ENCODE measurements at regions not wholly inside any gene's neighbourhood (a gene's known extent, or its start where the extent isn't known, plus 50 kb on each side); places are given as distances from the start of the nearest gene placed in this dataset.

DNA sequence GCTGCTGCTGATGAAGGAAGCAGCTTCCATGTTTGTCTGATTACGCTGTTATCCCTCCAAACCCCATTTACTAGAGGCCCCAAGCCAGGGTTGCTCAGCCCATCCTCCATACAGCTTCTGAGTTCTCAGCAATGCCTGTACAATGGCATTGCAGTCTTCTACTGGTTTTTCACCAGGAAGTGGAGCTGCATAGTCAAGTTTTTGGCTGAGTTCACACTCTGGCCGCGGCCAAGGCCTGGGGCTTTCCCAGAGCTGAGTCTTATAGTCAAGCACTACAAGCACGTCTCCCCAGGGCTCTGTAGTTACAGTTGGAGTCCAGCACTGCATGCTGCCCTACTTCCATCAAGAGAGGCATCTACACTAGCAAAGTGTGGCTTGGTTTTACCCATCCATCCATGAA lies 182.5 kb downstream of the POU4F1 start:
- DNase-seq: no peak

- no peak for DNase-seq
Measured at GRCh38 chr13:78413887-78414553, 189.3 kb downstream of the POU4F1 start.

GRCh38 chr13:78410847-78411246 lies 192.5 kb downstream of the POU4F1 start:
- no peak for DNase-seq

GRCh38 chr13:78410164-78410563 lies 193.2 kb downstream of the POU4F1 start:
- DNase-seq: no peak

- no peak for DNase-seq
Measured at GRCh38 chr13:78409172-78409571, 194.2 kb downstream of the POU4F1 start.

DNA sequence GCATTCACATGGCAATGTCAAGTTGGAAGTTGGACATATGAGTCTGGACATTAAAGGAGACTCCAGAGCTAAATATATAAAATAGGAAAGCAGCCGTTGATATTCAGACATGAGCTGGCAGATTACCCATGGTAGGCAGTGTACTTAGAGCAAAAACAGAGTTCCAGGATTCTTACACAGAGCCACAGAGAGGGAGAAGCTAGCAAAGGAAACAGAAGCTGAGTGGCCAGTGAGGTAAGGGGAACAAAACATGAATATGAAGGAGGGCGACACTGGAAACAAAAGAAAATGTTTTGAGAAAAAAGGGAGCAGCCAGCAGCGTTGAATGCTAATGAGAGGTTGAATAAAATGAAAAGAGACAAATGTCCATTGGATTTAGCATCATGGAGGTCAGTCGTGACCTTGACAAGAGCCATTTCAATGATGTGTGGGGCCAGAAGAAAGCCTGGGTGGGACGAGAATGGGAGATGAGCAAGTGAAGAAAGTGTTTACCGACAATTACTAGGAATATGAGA lies 198.4 kb downstream of the POU4F1 start:
- no peak for DNase-seq

- DNase-seq: no peak
Measured at GRCh38 chr13:78402708-78403400, 200.5 kb downstream of the POU4F1 start.

- DNase-seq: no peak
Measured at GRCh38 chr13:78401873-78402707, 201.3 kb downstream of the POU4F1 start.

DNA sequence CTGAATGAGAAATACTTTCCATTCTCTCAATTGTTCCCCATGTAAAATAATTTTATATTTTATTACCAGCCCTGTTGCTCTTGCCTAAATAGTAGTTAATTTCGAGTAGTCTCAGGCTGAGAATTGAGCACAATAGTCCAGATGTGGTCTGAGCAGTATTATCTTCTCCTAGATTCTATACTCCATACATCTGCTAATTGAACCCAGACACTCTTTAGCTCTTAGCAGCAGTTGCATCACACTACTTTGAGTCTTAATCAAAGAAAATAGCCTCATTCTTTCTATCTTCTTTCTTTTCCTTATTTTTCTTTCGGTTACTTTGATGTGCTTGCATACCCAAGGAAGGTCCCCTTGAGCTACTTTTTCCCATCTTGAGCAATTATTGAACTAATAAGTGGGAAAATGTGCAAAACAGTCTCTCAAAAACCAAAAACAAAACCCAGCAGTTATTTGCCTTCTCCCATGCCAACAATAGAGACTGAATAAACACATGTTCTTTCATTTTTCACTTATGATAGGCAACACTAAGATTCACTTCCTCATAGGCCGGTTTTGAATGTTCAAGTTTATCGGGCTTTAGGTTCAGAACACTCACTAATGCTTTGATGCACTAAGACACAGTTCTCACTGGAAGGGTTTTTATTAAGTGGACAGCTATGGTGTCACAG lies 204.5 kb downstream of the POU4F1 start:
- DNase-seq: no peak

- DNase-seq: no peak
Measured at GRCh38 chr13:78393286-78394142, 209.8 kb downstream of the POU4F1 start.

DNA sequence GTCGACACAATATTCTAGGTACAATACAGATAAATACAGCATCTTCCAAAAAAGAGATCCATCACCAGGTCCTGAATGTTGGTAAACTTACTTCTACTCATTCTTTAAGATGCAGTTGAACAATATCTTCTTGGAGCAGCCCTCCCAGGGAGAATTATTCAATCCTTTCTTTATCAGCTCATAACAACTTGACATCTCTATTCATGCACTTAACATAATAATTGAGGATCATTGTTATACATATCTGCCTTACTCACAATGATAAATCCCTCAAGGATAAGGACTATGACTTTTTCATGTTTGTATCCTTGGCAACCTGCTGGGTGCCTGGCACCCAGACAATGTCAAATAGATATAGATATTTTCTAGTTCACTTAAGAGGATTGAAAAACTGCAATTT lies 219.5 kb downstream of the POU4F1 start:
- DNase-seq: no peak

GRCh38 chr13:78383071-78383484 lies 220.3 kb downstream of the POU4F1 start:
- no peak for DNase-seq

GRCh38 chr13:78382491-78382890 lies 220.9 kb downstream of the POU4F1 start:
- no peak for DNase-seq

GRCh38 chr13:78376822-78377221 lies 226.5 kb downstream of the POU4F1 start:
- DNase-seq: no peak

DNA sequence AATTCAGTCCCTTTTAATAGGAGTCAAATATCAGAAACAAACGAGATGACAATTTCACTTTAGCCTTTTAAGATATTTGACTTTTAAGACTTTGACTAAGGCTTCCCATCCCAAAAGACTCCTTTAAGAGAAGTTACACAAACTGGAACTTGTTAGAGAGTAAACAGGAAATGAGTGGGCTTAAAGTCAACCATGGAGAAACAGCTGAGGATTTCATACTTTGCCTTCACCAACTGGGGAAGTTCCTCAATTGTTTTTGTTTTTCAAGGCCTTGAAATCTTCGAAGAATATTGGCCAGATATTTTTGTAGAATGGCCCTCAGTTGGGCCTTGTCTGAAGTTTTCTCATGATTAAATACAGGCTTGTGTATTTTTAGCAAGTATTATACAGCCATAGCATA lies 227.3 kb downstream of the POU4F1 start:
- DNase-seq: no peak

- DNase-seq: no peak
Measured at GRCh38 chr13:78372581-78372980, 230.8 kb downstream of the POU4F1 start.

GRCh38 chr13:78370231-78370630 lies 233.1 kb downstream of the POU4F1 start:
- no peak for DNase-seq

DNA sequence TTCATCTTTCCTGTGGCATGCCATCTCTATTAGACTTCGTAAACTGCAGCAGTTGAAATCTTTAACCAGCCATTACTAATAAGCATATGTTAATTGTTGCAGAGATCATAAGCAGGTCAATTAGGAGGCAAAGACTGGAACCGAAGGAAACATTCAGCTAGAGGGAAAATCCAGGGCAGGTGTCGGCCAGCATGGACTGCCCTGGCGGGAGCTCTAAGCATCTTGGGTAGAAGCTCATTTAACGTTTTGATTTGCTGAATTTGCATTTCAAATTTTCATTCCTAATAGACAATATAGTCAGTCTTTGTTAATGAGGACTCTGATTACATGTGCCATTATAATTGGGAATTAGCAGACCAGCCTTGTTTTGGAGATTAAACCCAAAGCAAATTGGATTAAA lies 238.6 kb downstream of the POU4F1 start:
- no peak for DNase-seq

DNA sequence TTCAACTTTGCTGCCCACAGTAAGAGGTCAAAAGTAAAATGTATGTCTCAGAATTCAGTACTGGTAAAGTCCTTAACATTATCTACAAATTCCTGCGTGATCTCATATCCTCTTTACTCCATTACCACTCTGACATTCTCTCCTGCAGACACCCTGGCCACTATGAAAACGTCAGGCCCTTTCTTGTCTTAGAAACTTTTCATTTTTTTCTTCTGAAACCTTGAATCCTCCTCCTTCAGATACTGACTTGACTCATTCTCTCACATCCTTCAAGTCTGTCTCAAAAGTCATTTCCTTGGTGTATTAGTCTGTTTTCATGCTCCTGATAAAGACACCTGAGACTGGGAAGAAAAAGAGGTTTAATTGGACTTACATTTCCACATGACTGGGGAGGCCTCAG lies 262.3 kb downstream of the POU4F1 start:
- no peak for DNase-seq

- no peak for DNase-seq
Measured at GRCh38 chr13:78339927-78340326, 263.4 kb downstream of the POU4F1 start.

DNA sequence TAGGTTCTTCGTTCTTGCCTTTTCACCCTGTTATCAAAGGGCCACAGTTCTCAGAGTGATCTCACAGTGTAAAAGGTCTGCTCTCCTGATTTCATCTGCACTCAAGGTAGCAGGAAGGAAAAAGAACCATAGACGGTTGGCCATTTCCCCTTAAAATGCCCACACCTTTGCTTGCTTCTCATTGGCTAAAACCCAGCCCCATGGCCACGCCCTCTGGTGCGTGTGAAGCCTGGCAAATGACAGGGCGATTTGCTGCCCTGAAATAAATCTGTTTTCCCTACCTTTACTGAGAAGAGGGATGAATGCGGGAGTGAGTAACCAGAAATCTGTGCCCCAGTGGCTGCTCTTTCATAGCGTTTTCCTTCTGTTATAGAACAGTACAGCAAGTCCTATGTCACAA lies 269.3 kb downstream of the POU4F1 start:
- DNase-seq: no peak

GRCh38 chr13:78326633-78327032 lies 276.7 kb downstream of the POU4F1 start:
- no peak for DNase-seq
